GM12874 (cell line): ENCODE measurements at regions not wholly inside any gene's neighbourhood (a gene's known extent, or its start where the extent isn't known, plus 50 kb on each side); places are given as distances from the start of the nearest gene placed in this dataset.

Source experiments
- TF ChIP-seq, protein P1 (sequence below): IDR thresholded peaks from 2 replicates; pipeline ENCODE4 v1.5.1; 2011; ENCODE audit warnings: low read depth, mild to moderate bottlenecking, control low read depth, low read length, moderate library complexity; ENCODE audit not compliant: insufficient read depth

DNA sequence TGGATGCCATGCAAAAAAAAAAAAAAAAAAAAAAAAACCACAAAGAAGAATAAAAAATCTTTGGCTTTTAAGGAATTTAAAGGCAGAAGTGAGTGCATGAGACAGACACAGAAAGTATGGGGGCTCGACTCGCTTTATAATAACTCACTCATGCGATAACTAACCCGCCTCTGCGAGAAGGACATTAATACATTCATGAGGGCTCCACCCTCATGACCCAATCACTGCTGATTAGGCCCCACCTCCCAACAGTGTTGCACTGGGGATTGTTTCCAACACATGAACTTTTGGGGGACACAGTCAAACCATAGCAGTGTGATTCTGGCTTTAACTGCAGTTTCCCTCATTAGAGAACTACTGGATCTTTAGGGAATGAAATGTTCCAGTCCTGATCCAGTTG, 78.1 kb downstream of the QDPR start:
- TF ChIP-seq, protein P1, sequence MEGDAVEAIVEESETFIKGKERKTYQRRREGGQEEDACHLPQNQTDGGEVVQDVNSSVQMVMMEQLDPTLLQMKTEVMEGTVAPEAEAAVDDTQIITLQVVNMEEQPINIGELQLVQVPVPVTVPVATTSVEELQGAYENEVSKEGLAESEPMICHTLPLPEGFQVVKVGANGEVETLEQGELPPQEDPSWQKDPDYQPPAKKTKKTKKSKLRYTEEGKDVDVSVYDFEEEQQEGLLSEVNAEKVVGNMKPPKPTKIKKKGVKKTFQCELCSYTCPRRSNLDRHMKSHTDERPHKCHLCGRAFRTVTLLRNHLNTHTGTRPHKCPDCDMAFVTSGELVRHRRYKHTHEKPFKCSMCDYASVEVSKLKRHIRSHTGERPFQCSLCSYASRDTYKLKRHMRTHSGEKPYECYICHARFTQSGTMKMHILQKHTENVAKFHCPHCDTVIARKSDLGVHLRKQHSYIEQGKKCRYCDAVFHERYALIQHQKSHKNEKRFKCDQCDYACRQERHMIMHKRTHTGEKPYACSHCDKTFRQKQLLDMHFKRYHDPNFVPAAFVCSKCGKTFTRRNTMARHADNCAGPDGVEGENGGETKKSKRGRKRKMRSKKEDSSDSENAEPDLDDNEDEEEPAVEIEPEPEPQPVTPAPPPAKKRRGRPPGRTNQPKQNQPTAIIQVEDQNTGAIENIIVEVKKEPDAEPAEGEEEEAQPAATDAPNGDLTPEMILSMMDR: no peak

DNA sequence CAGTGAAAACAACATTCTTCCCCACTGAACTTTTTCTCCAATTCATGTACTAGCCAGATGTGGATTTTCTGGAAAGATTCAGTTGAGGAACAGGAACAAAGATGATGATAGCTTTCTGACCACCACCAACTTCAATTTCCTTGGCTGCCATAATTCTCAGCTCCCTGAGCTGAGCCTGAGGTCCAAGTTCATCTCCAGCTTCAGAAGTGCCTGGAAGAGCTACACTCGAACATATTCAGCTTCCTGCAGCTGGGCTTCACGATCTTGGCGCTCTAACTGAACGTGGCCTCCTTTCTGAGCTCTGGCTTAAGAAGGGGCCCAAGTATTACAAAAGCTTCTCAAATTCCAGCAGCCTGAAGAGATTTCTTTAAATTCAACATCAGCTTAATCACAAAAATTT, 83.9 kb downstream of the QDPR start:
- TF ChIP-seq, protein P1: no peak

DNA sequence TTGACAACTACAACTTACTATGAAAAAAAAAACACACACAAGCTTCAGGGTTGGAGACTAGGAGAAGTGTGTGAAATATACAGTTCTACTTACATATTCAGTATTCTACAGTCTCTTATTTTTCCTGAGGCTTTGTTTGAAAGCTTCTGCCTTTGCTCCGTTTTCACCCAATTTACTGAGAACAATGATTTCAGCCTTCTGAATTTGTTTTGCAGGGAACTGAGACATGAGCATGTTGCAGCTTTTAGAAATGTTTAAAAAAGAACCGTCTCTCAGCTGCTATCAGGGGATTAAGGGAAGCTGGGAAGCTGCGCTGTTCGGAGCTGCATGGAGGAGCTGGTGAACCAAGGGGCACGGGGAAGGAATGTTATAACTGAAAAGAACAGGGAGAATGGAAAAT, 85.7 kb downstream of the QDPR start:
- TF ChIP-seq, protein P1: no peak

DNA sequence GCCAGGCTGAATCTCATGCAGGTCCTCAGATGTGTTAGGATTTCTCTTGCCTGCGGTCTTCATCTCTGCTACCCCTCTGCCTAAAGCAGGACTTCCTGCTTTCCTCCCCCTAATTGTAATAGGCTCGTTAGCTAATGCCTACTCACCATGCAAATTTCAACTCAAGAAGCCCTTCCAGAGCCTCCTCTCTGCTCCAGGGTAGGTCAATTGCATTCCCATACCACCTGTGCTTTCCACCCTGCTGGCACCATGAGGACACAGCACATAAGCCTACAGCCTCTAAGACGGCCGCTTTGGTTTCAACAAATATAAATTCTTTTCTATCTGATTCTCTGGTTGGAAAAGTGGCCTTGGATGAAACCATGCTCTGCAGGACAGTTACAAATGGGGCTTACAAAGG, 93.9 kb downstream of the QDPR start:
- TF ChIP-seq, protein P1: no peak

DNA sequence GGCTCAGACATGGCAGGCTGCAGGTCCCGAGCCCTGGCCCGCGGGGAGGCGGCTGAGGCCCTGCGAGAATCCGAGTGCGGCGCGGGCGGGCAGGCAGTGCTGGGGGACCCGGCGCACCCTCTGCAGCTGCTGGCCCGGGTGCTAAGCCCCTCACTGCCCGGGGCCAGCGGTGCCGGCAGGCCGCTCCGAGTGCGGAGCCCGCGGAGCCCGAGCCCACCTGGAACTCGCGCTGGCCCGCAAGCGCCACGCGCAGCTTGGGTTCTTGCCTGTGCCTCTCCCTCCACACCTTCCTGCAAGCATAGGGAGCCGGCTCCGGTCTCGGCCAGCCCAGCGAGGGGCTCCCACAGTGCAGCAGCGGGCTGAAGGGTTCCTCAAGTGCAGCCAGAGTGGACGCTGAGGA, 97.5 kb downstream of the QDPR start:
- TF ChIP-seq, protein P1: no peak

DNA sequence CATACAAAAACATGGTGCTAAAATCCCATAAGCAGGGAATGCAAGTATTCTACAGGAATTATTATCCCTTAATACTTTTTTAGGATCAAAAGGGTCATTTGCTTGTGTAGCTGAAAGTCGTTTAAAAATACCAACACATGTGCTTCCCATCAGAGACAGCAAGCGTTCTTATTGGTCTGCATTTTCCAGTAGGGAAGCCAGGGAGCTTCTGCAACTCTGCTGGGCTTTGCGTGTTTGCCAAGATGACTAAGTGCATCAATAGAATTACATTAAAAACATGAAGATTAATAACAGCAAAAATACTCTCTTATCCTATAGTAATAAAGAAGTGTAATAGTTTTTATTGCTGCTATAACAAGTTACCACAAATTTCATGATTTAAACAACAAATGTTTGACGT, 111.2 kb downstream of the QDPR start:
- TF ChIP-seq, protein P1: no peak

DNA sequence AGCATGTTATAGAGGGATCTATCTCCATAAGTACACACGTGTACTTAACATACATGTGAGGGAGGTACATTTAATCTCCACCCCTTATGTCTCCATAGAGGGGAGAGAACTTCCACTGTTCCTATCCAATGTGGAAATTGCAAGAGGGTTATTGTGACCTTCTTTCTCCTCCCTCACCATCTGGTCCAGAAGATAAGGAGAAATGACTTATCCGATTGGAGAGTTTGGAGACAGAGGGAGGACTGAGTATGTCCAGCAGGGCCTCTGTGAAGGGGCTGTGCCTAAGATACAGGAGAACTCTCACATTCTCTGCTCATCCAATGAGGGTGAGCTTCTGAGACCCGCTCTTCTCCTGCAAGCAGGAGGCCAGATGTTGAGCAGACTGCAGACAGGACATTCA, 113.1 kb downstream of the QDPR start:
- TF ChIP-seq, protein P1: no peak

DNA sequence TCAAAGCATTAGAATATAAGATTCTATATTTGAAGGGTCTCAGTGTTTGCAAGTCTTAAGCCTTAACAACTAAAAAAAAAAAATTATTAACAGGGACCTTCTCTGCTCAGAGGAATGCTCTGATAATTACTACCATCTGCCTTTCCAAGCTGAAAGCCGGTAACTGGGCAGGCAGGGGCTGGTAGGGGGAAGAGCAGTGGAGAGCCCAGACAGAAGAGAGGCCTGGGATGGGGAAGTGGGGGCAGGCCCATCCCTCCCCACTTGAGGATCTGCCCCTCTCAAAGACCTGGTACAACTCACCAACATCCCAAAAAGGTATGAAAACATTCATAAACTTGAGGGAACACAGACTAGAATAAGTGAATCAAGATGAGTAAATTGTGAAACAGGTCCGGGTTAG, 113.9 kb downstream of the QDPR start:
- TF ChIP-seq, protein P1: no peak
